GM19043 (cell line): ENCODE measurements at regions not wholly inside any gene's neighbourhood (a gene's known extent, or its start where the extent isn't known, plus 50 kb on each side); places are given as distances from the start of the nearest gene placed in this dataset.

Experiments used
- ATAC-seq: cut with Tn5 transposase; IDR thresholded peaks from one replicate; pipeline ENCODE4 v1.9.1; 2021; ENCODE audit warnings: low read depth; ENCODE audit not compliant: unreplicated experiment

GRCh38 chr2:194002699-194003368 lies 1654.2 kb upstream of the SLC39A10 start:
- ATAC-seq = no peak

DNA sequence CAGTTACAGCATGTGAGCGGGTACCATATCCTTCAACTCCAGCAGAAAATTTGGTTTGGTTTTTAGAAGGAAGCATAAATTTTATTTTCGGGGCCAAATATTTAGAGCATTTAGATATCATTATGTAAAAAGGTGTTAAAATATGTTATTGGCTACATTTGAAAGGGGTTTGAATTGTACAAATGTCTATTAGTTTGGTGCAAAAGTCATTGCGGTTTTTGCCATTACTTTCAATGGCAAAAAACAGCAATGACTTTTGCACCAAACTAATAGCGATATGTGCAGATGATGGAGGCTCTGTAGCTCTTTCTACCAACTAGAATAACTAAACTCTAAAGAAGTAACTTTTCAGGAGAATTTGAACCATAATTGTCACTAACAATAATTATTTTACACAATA lies 1666.2 kb upstream of the SLC39A10 start:
- ATAC-seq = no peak

DNA sequence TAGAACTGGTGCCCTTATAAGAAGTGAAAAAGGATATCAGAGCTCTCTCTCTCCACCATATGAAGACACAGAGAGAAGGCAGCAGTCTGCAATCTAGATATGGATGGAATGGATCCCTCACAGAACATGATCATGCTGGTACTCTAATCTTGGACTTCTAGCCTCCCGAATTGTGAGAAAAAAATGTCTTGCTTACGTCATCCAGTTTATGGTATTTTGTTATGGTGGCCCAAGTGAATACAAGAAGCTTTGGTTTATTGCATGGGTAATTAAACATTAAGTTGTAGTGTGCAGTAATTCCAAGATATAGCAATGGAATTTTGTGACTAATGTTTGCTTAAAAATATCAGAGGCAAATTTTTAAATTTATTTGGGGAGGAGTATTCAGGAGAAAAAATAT lies 1667.4 kb upstream of the SLC39A10 start:
- no peak for ATAC-seq

- no peak for ATAC-seq
Observed at GRCh38 chr2:193988784-193989183, 1668.2 kb upstream of the SLC39A10 start.

GRCh38 chr2:193985272-193985671 lies 1671.8 kb upstream of the SLC39A10 start:
- ATAC-seq = no peak

DNA sequence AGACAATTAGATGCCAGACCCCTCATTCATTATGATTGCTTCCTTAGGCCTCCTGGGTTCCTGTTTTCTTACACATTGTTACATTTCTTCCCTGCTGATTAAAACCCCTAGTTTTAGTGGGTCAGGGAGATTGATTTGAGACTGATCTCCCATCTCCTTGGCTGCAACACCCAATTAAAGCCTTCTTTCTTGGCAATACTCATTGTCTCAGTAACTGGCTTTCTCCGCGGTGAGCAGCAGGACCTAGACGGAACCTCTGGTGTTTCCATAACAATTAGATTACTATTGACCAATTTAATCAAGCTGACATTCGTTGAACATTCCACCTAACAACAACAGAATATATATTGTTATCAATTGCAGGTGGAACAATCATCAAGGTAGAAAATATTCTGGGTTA lies 1676.4 kb upstream of the SLC39A10 start:
- ATAC-seq = no peak

GRCh38 chr2:193973781-193974180 lies 1683.2 kb upstream of the SLC39A10 start:
- no peak for ATAC-seq

DNA sequence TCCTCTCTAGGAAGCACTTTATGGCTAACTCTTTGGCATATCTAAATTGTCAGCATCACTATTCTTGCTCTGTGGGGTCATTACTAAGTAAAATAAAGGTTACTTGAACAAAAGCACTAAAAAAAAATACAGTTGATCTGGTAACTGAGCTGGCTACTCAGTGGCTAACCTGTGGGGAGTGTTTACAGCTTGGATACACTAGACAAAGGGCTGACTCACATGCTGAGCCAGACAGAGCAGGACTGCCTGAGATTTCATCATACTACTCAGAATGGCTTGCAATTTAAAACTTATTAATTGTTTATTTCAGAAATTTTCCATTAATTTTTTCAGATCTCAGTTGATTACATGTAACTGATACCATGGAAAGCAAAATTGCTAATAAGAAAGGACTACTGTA lies 1690.4 kb upstream of the SLC39A10 start:
- no peak for ATAC-seq

DNA sequence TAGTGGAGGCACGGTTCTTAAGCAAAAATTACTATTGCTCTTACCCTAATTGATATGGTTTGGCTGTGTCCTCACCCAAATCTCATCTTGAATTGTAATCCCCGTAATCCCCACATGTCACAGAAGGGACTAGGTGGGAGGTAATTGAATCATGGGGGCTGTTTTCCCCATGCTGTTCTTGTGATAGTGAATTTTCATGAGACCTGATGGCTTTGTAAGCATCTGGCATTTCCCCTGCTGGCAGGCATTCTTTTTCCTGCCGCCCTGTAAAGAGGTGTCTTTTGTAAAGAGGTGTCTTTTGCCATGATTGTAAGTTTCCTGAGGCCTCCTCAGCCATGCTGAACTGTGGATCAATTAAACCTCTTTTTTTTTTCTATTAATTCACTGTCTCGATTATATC lies 1691.8 kb upstream of the SLC39A10 start:
- no peak for ATAC-seq

DNA sequence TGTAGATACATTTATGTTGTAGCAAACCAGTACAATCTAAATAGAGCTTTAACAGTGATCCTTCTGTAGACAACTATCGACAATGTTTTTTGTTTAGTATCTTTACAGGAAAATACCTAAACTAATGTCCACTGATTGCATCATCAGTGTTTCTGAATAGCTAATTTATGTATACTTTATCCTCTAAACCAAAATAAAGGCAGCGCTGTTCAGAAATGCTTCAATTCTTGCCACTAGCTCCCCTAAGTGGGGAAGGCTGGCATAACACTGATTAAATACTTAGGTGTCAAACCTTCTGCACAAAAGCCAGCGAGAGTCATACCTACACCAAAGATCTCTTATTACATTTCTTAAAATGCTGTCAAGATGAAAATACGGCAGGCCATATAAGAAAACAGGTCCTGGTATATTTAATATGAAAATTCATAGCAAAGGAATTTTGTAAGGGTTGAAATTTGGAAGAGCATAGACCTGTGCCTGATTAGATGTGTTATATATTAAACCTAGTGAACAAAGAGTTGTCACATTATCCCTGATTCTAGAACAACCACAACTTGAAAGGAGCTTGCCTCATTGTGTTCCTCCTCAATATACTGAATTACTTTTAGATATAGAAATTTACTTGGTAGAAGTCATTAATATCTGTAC lies 1693.4 kb upstream of the SLC39A10 start:
- peak; percentile 69 for ATAC-seq

- ATAC-seq = no peak
Observed at GRCh38 chr2:193946806-193947205, 1710.2 kb upstream of the SLC39A10 start.

DNA sequence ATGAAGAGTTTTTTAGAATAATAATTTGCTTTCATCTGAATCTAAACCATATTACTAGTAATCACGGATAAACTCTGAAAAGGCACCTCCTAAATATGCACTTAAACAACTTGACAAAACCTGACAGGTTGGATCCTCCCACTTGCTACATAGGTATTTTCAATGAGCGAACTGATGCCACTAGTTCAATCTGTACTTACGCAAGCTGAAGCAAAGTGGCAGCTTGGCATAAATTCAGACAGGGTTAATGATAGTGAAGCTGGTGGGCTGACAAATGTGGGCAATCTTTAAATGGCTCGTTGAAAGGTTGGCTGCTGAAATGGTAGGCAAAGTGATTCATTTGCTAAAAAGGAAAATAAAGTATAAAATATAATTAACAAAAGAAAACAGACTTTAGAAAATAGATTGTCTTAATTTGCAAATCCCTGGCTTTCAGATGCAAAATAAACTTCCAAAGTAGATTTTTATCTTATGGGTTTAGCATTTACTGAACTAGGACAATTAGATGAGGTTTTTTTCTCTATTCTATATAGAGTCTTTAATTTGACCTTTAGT lies 1713.5 kb upstream of the SLC39A10 start:
- ATAC-seq = no peak

DNA sequence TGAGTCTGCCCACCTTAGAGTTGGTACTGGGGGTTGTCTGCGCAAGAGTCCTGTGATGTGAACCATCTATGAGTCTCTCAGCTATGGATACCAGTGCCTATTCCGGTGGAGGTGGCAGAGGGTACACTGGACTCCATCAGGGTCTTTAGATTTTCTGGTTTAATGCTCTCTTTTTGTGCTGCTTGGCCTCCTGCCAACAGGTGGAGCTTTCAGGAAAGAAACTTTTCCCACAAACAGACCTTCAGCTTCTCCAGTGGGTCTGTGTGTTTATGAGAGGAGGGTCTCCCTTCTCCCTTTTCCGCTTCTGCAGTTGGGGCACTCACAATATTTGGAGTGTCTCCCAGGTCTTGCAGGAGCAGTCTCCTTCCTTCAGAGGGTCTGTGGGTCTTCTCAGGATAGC lies 1721.9 kb upstream of the SLC39A10 start:
- ATAC-seq = no peak

DNA sequence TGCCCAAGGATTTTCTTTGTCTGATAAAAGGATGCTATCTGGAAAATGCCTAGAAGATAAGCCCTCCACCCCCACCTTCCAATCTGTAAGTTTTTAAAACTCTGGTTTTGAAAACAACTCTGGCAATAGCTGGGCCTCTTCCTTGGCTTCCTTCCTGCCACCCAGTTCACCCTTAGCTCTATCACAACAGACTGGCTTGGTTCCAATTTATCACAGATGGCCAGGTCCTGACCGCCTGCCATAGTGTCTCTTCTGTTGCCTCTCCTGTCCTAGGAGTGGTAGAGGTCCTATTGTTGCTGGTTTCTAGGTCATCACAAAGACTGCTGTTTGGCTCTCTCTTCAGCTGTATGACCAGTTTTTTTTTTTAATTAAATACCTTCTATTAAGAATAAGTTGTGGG lies 1727.9 kb upstream of the SLC39A10 start:
- no peak for ATAC-seq

GRCh38 chr2:193907561-193907960 lies 1712.8 kb upstream of the TMEFF2 start:
- no peak for ATAC-seq

- no peak for ATAC-seq
Observed at GRCh38 chr2:193900292-193900691, 1705.6 kb upstream of the TMEFF2 start.

- ATAC-seq = no peak
Observed at GRCh38 chr2:193895226-193895625, 1700.5 kb upstream of the TMEFF2 start.

GRCh38 chr2:193894081-193894480 lies 1699.3 kb upstream of the TMEFF2 start:
- no peak for ATAC-seq

GRCh38 chr2:193891023-193891422 lies 1696.3 kb upstream of the TMEFF2 start:
- no peak for ATAC-seq

DNA sequence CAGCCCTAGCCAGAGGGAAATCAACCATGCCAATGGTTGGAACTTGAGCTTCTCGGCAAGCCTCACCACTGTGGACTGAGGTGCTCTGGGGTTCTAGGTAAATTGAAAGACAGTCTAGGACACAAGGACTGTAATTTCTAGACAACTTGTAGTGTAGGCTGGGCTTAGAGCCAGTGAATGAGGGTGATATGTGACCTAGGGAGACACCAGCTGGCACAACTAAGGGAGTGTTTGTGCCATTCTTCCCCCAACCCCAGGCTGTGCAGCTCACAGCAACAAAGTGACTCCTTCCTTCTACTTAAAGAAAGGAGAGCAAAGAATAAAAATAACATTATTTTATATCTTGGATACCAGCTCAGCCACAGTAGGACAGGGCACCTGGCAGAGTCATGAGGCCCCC lies 1690.7 kb upstream of the TMEFF2 start:
- no peak for ATAC-seq

DNA sequence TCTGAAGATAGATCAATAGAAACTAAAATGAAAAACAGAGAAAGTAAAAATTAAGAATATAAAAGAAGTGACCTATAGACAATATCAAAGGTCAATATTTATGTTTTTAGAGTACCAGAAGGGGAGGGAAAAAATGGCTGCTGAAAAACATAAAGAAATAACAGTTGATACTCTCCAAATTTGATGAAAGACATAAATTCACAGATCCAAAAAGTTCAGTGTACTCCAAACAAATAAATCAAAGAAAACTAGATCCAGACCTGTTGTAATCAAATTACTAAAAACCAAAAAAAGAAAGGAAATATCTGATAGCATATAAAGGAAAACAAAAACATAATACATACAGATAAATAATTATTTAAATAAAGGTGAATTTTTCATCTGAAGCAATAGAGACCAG lies 1689.1 kb upstream of the TMEFF2 start:
- ATAC-seq = no peak

GRCh38 chr2:193876980-193877379 lies 1682.2 kb upstream of the TMEFF2 start:
- ATAC-seq = no peak
